H1 (cell line): ENCODE measurements at regions not wholly inside any gene's neighbourhood (a gene's known extent, or its start where the extent isn't known, plus 50 kb on each side); places are given as distances from the start of the nearest gene placed in this dataset.

Source experiments
- CTCF ChIA-PET: fragments of 300-600 bp; sonication (Branson Sonifier 250); formaldehyde crosslinking; loops from one replicate; lab custom pipeline; 2021; ENCODE audit not compliant: partially characterized antibody; lab: Charles Lee
- POLR2A ChIA-PET: fragments of 300-600 bp; sonication (Branson Sonifier 250); formaldehyde crosslinking; loops from one replicate; lab custom pipeline; 2021; ENCODE audit warnings: inconsistent platforms; ENCODE audit not compliant: partially characterized antibody; lab: Charles Lee
- DNase-seq, 2 experiments: peaks; one replicate each; pipeline versions ENCODE4 v3.0.0 to v3.0.0-alpha.2; 2010 to 2022; ENCODE audit warnings: low spot score in 2 of 2, low read depth in 1 of 2, mixed read lengths in 1 of 2
- FAIRE-seq: peaks from 2 replicates; lab custom pipeline; 2011; peaks lifted over from hg19 to GRCh38; lab: Jason Lieb, UNC
- H2AFZ ChIP-seq: 2 replicates; pipeline ENCODE4 v1.8.1; 2012; ENCODE audit warnings: low read length, inconsistent platforms
- H2AK5ac ChIP-seq: 2 replicates; pipeline ENCODE4 v1.6.1; 2013; ENCODE audit warnings: low read depth, low read length
- H2BK120ac ChIP-seq: replicated peaks from 2 replicates; pipeline ENCODE3; 2013; ENCODE audit warnings: low read depth, low read length, inconsistent platforms
- H2BK12ac ChIP-seq: 2 replicates; pipeline ENCODE4 v1.6.1; 2013; ENCODE audit warnings: low read depth, low read length
- H2BK15ac ChIP-seq: 2 replicates; pipeline ENCODE4 v1.6.1; 2013; ENCODE audit warnings: low read length
- H2BK20ac ChIP-seq: 2 replicates; pipeline ENCODE4 v1.6.1; 2013; ENCODE audit warnings: low read length
- H2BK5ac ChIP-seq: 2 replicates; pipeline ENCODE4 v1.6.1; 2013; ENCODE audit warnings: low read depth, low read length
- H3K14ac ChIP-seq: 2 replicates; pipeline ENCODE4 v1.6.1; 2013; ENCODE audit warnings: inconsistent platforms; ENCODE audit not compliant: insufficient read length
- H3K18ac ChIP-seq: 2 replicates; pipeline ENCODE4 v1.6.1; 2013; ENCODE audit warnings: low read length; ENCODE audit errors: extremely low read depth
- H3K23ac ChIP-seq: 2 replicates; pipeline ENCODE4 v1.6.1; 2013; ENCODE audit warnings: inconsistent platforms; ENCODE audit not compliant: insufficient read length
- H3K23me2 ChIP-seq: 2 replicates; pipeline ENCODE4 v1.6.1; 2013; ENCODE audit warnings: low read depth, low read length
- H3K27ac ChIP-seq: 2 replicates; pipeline ENCODE4 v1.6.1; 2011; ENCODE audit warnings: low read depth, low read length, inconsistent platforms
- H3K27me3 ChIP-seq, 4 experiments: replicated peaks in 1 of 4; 1 replicate in 1 of 4; 2 replicates in 3 of 4; pipeline versions ENCODE4 v1.6.1 to v1.8.1; 2011 to 2013; ENCODE audit warnings: low read length in 3 of 4, mild to moderate bottlenecking in 3 of 4, inconsistent platforms in 2 of 4, mixed read lengths in 2 of 4, moderate library complexity in 1 of 4; ENCODE audit not compliant: control insufficient read depth in 3 of 4, insufficient read depth in 3 of 4; ENCODE audit errors: extremely low read depth in 1 of 4
- H3K36me3 ChIP-seq, 4 experiments: 2 replicates each; pipeline versions ENCODE4 v1.6.1 to v1.8.1; 2011 to 2013; ENCODE audit warnings: mild to moderate bottlenecking in 4 of 4, low read length in 3 of 4, moderate library complexity in 2 of 4, control low read depth in 1 of 4, inconsistent platforms in 1 of 4; ENCODE audit not compliant: insufficient read depth in 4 of 4, control insufficient read depth in 2 of 4
- H3K4ac ChIP-seq: replicated peaks from 2 replicates; pipeline ENCODE3; 2013; ENCODE audit warnings: low read length, low read depth, mixed read lengths, inconsistent platforms; ENCODE audit not compliant: insufficient read length
- H3K4me1 ChIP-seq, 4 experiments: replicated peaks in 1 of 4; 1 replicate in 1 of 4; 2 replicates in 3 of 4; pipeline versions ENCODE4 v1.6.1 to v1.8.1; 2011 to 2013; ENCODE audit warnings: low read length in 3 of 4, inconsistent platforms in 2 of 4, mixed read lengths in 1 of 4; ENCODE audit not compliant: insufficient read depth in 4 of 4, control insufficient read depth in 3 of 4
- H3K4me2 ChIP-seq, 2 experiments: 2 replicates each; pipeline versions ENCODE4 v1.6.1 to v1.8.1; 2011 to 2013; ENCODE audit warnings: low read depth in 2 of 2, low read length in 2 of 2, control low read depth in 1 of 2, inconsistent platforms in 1 of 2, mild to moderate bottlenecking in 1 of 2; ENCODE audit not compliant: insufficient read depth in 1 of 2
- H3K4me3 ChIP-seq, 4 experiments: fragments of 200-600, 300-600 bp in 1 of 4; sonication (generic), shearing (Covaris generic), sonication (Bioruptor Twin) in 1 of 4; 2 replicates each; pipeline versions ENCODE4 v1.5.1 to v1.8.1; 2011 to 2016; ENCODE audit warnings: low read length in 4 of 4, low read depth in 3 of 4, control low read depth in 2 of 4, inconsistent platforms in 2 of 4, mild to moderate bottlenecking in 2 of 4, mixed read lengths in 1 of 4, moderate library complexity in 1 of 4; ENCODE audit not compliant: insufficient read depth in 2 of 4; ENCODE audit errors: extremely low read depth in 1 of 4
- H3K56ac ChIP-seq: replicated peaks from 2 replicates; pipeline ENCODE3; 2013; ENCODE audit warnings: low read depth, mild to moderate bottlenecking, mixed read lengths, low read length, inconsistent platforms; ENCODE audit not compliant: insufficient read length
- H3K79me1 ChIP-seq: 2 replicates; pipeline ENCODE4 v1.6.1; 2013; ENCODE audit warnings: low read depth, low read length, control low read depth
- H3K79me2 ChIP-seq, 2 experiments: 2 replicates each; pipeline versions ENCODE4 v1.6.1 to v1.8.1; 2012 to 2013; ENCODE audit warnings: low read length in 2 of 2, mild to moderate bottlenecking in 2 of 2, inconsistent platforms in 1 of 2; ENCODE audit not compliant: insufficient read depth in 2 of 2, control insufficient read depth in 1 of 2
- H3K9ac ChIP-seq, 4 experiments: replicated peaks in 1 of 4; 1 replicate in 1 of 4; 2 replicates in 3 of 4; pipeline versions ENCODE4 v1.6.1 to v1.8.1; 2011 to 2013; ENCODE audit warnings: low read depth in 3 of 4, low read length in 3 of 4, control low read depth in 2 of 4, mild to moderate bottlenecking in 2 of 4, moderate library complexity in 2 of 4, inconsistent platforms in 1 of 4; ENCODE audit errors: extremely low read depth in 1 of 4
- H3K9me3 ChIP-seq, 2 experiments: 2 replicates each; pipeline versions ENCODE4 v1.6.1 to v1.8.1; 2012 to 2013; ENCODE audit warnings: mild to moderate bottlenecking in 2 of 2, moderate library complexity in 2 of 2, control low read depth in 1 of 2, inconsistent platforms in 1 of 2, low read depth in 1 of 2, low read length in 1 of 2, mixed read lengths in 1 of 2; ENCODE audit not compliant: insufficient read depth in 2 of 2
- H4K20me1 ChIP-seq, 2 experiments: replicated peaks in 1 of 2; 2 replicates each; pipeline versions ENCODE3 to v1.8.1; 2011 to 2013; ENCODE audit warnings: inconsistent platforms in 2 of 2, low read length in 2 of 2, mild to moderate bottlenecking in 1 of 2; ENCODE audit not compliant: insufficient read depth in 2 of 2, control insufficient read depth in 1 of 2
- H4K5ac ChIP-seq: 2 replicates; pipeline ENCODE4 v1.6.1; 2013; ENCODE audit warnings: low read length, low read depth, mixed read lengths, inconsistent platforms; ENCODE audit not compliant: insufficient read length
- H4K8ac ChIP-seq: 2 replicates; pipeline ENCODE4 v1.8.0; 2013; ENCODE audit warnings: mild to moderate bottlenecking, moderate library complexity, low read length, inconsistent platforms; ENCODE audit not compliant: insufficient read depth; ENCODE audit errors: extremely low read depth
- H4K91ac ChIP-seq: replicated peaks from 2 replicates; pipeline ENCODE3; 2013; ENCODE audit warnings: low read length, mixed read lengths, inconsistent platforms; ENCODE audit not compliant: insufficient read length
- CHD2 ChIP-seq: IDR thresholded peaks from 2 replicates; pipeline ENCODE4 v1.6.1; 2012; ENCODE audit warnings: low read length, improper control_type of control experiment
- E2F6 ChIP-seq: IDR thresholded peaks from 2 replicates; pipeline ENCODE4 v1.6.1; 2012; ENCODE audit warnings: inconsistent platforms
- GTF2F1 ChIP-seq: IDR thresholded peaks from 2 replicates; pipeline ENCODE4 v1.6.1; 2012; ENCODE audit warnings: low read depth, low read length, improper control_type of control experiment, borderline replicate concordance
- HDAC6 ChIP-seq: IDR thresholded peaks from one replicate; pipeline ENCODE4 v1.7.1; 2012; ENCODE audit warnings: low read depth, mild to moderate bottlenecking, inconsistent platforms, low read length, moderate library complexity
- KDM1A ChIP-seq: fragments of 200-600, 300-600 bp; sonication (generic); IDR thresholded peaks from 2 replicates; pipeline ENCODE4 v1.7.1; 2016; ENCODE audit warnings: mild to moderate bottlenecking, low read length, borderline replicate concordance
- MAX ChIP-seq: IDR thresholded peaks from 2 replicates; pipeline ENCODE4 v1.6.1; 2012; ENCODE audit warnings: inconsistent platforms
- POLR2AphosphoS5 ChIP-seq: IDR thresholded peaks from 2 replicates; pipeline ENCODE4 v1.6.1; 2011; ENCODE audit warnings: low read depth, low read length
- POU5F1 ChIP-seq: IDR thresholded peaks from 2 replicates; pipeline ENCODE4 v1.6.1; 2011; ENCODE audit warnings: low read depth, mild to moderate bottlenecking, low read length, moderate library complexity
- SP1 ChIP-seq: IDR thresholded peaks from 2 replicates; pipeline ENCODE4 v1.6.1; 2011; ENCODE audit warnings: low read depth, low read length
- SP2 ChIP-seq: IDR thresholded peaks from 2 replicates; pipeline ENCODE4 v1.6.1; 2012; ENCODE audit warnings: mild to moderate bottlenecking, low read length, inconsistent platforms
- SP4 ChIP-seq: IDR thresholded peaks from 2 replicates; pipeline ENCODE4 v1.6.1; 2012; ENCODE audit warnings: low read length, inconsistent platforms
- SRF ChIP-seq: IDR thresholded peaks from 2 replicates; pipeline ENCODE4 v1.6.1; 2011; ENCODE audit warnings: mild to moderate bottlenecking, low read depth, low read length, moderate library complexity
- YY1 ChIP-seq: IDR thresholded peaks from 2 replicates; pipeline ENCODE4 v1.6.1; 2011; ENCODE audit warnings: low read depth, mild to moderate bottlenecking, low read length
- WGBS, 2 experiments: shearing (Covaris generic) in 1 of 2; methylation state at CpG; one replicate each; pipeline versions ENCODE4 v1.1.6 to v1.1.7; 2013 to 2015; ENCODE audit warnings: low lambda C conversion rate in 2 of 2, mixed read lengths in 2 of 2, inconsistent platforms in 1 of 2, low coverage in 1 of 2, missing lambda C conversion rate in 1 of 2; ENCODE audit not compliant: insufficient replicate concordance in 2 of 2, insufficient coverage in 1 of 2, insufficient read length in 1 of 2; ENCODE audit errors: extremely low coverage in 1 of 2, missing lambda C conversion rate in 1 of 2; 5-methylcytosine and 5-hydroxymethylcytosine counted together

GRCh38 chr7:155993420-155994278 is 181.4 kb upstream of the SHH start:
- Histone ChIP-seq H4K5ac (no peak overlapping the region), H3K27me3 (no peaks in the 10 kb centered on the region), H4K8ac (no peak overlapping the region), H3K36me3 (no peaks in the 10 kb centered on the region), H3K9me3 (peaks cover 5 to 15% of the 10 kb centered on the region in 2 experiments; a peak in 2 of 4 replicates), H3K14ac (no peak overlapping the region), H3K23ac (no peak overlapping the region), H3K4me1 (no peaks in the 10 kb centered on the region), H3K23me2 (no peaks in the 10 kb centered on the region), H3K18ac (no peak overlapping the region), H3K4ac (no peak overlapping the region), H2BK12ac (no peak overlapping the region), H2BK20ac (no peak overlapping the region), H4K91ac (no peak overlapping the region), H3K79me2 (no peaks in the 10 kb centered on the region), H2BK5ac (no peak overlapping the region; the same call in 1 of the 2 replicates), H3K9ac (no peak overlapping the region), H2AK5ac (no peak overlapping the region), H3K4me2 (no peak overlapping the region), H3K27ac (no peak overlapping the region), H2BK120ac (no peak overlapping the region), H3K56ac (no peak overlapping the region), H3K79me1 (no peaks in the 10 kb centered on the region), H3K4me3 (no peak overlapping the region), H4K20me1 (no peaks in the 10 kb centered on the region), H2BK15ac (no peak overlapping the region), H2AFZ (no peak overlapping the region)
- peak in 1 of 2 experiments; percentile 31 for DNase-seq
- CTCF ChIA-PET, result interaction anchor here (0.6 kb wide), 1 partner anchor 481 kb away, joined by 5 read pairs; no protein-coding TSS in a partner anchor
- no peak for FAIRE-seq
- POLR2A ChIA-PET, result no interaction called here
- WGBS, 2 experiments, result 94% methylated on average over 24 of the region's 25 CpGs; no CpG with 5 or more reads in 1 of the 2 experiments
- TF ChIP-seq SP1 (no peak), POU5F1 (no peak), SP2 (no peak), MAX (no peak), HDAC6 (no peak), SRF (no peak), GTF2F1 (no peak), SP4 (no peak), E2F6 (no peak), KDM1A (no peak), YY1 (no peak), CHD2 (no peak), POLR2AphosphoS5 (no peak)
